ENCODE measurements at regions not wholly inside any gene's neighbourhood (a gene's known extent, or its start where the extent isn't known, plus 50 kb on each side); places are given as distances from the start of the nearest gene placed in this dataset.

GRCh38 chr6:4287372-4287771, 152.0 kb upstream of the ECI2 start:
- Histone ChIP-seq H3K36me3 (no peaks in the 10 kb centered on the region), H3K27me3 (no peaks in the 10 kb centered on the region), H3K9me3 (no peaks in the 10 kb centered on the region), H3K4me1 (peaks cover 0 to 2% (median under 1%) of the 10 kb centered on the region in 4 donors), H3K27ac (no peak overlapping the region), H3K4me3 (no peak overlapping the region)
- intact Hi-C loops (cut with DNase I) = no loop called here
- no peak for DNase-seq
- WGBS, 2 donors = 78 to 89% methylated on average over 7 of the region's 7 CpGs
- TF ChIP-seq CTCF (IDR thresholded peaks at IDR 0.05) (no peak), EP300 (IDR thresholded peaks at IDR 0.05) (no peak), POLR2AphosphoS5 (IDR thresholded peaks at IDR 0.05) (no peak), POLR2A (IDR thresholded peaks at IDR 0.05) (no peak)

DNA sequence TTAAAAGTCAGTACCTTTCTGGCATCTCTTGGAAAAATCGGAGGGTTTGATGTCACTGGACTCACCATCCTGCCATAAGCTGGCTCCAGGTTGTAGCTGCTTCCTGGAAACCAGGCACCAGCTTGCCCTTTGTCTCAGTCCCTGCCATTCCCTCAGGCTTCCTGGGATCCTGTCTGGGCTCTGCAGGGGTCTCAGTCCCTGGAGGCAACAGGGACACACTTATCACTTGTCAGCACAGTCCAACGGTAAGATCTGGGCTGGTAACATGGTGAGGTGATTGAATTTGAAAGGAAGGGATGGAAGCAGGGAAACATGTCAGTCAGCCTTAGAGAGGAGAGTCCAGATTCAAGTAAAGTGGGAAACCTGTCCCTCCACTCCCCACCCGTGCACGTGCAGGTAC, 147.6 kb upstream of the ECI2 start:
- Histone ChIP-seq H3K4me3 (no peak overlapping the region), H3K9me3 (no peaks in the 10 kb centered on the region), H3K27me3 (no peaks in the 10 kb centered on the region), H3K4me1 (peaks cover 0 to 22% (median 11%) of the 10 kb centered on the region in 4 donors), H3K36me3 (no peaks in the 10 kb centered on the region), H3K27ac (no peak overlapping the region)
- no peak for DNase-seq
- intact Hi-C loops (cut with DNase I) = no loop called here
- TF ChIP-seq POLR2A (IDR thresholded peaks at IDR 0.05) = no peak
- no peak for TF ChIP-seq EP300 (IDR thresholded peaks at IDR 0.05)
- no peak for TF ChIP-seq CTCF (IDR thresholded peaks at IDR 0.05)
- TF ChIP-seq POLR2AphosphoS5 (IDR thresholded peaks at IDR 0.05) = no peak
- WGBS, 2 donors = 83 to 89% methylated on average over 4 of the region's 4 CpGs

- intact Hi-C loops (cut with DNase I) = no loop called here
- Histone ChIP-seq H3K36me3 (no peaks in the 10 kb centered on the region), H3K4me1 (peaks cover 0 to 22% (median 11%) of the 10 kb centered on the region in 4 donors), H3K27ac (no peak overlapping the region), H3K4me3 (peak overlapping the region in 3 of 4 donors; percentile 28 to 45 (median 42)), H3K9me3 (no peaks in the 10 kb centered on the region), H3K27me3 (no peaks in the 10 kb centered on the region)
- DNase-seq = peak; percentile 72
- WGBS, 2 donors = 15 to 27% methylated on average over 46 of the region's 46 CpGs
- TF ChIP-seq POLR2AphosphoS5 (IDR thresholded peaks at IDR 0.05) = peak in 1 of 4 donors; percentile 38
- TF ChIP-seq EP300 (IDR thresholded peaks at IDR 0.05) = no peak
- no peak for TF ChIP-seq POLR2A (IDR thresholded peaks at IDR 0.05)
- TF ChIP-seq CTCF (IDR thresholded peaks at IDR 0.05) = peak in 3 of 4 experiments; percentile 34 to 44 (median 42)
Observed at GRCh38 chr6:4281341-4282293, 146.2 kb upstream of the ECI2 start.

DNA sequence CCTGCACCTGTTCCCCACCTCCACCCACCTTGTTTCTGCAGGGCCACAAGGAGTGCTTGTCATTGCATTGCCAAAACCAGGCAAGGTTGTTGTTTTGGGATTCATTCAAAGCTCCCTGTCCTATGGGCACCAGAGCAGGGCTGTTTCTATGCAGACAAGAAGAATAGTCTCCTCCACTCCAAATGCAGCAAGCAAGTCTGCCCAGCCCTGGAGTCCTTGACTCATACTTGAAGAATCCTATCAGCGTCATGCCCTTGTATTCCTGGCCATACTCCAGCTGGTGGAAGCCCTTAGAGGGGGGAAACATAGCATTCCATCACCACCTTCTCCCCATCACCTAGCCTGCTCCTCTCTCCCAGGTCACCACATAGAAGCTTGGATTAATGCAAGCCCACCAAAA, 145.3 kb upstream of the ECI2 start:
- H3K27me3 ChIP-seq = no peaks in the 10 kb centered on the region
- no peak for TF ChIP-seq POLR2A (IDR thresholded peaks at IDR 0.05)
- no peaks in the 10 kb centered on the region for H3K9me3 ChIP-seq
- no peak overlapping the region for H3K27ac ChIP-seq
- intact Hi-C loops (cut with DNase I) = no loop called here
- WGBS, 2 donors = 62 to 80% methylated on average over 1 of the region's 1 CpG
- peaks cover 0 to 22% (median 11%) of the 10 kb centered on the region in 4 donors for H3K4me1 ChIP-seq
- H3K4me3 ChIP-seq = no peak overlapping the region
- no peaks in the 10 kb centered on the region for H3K36me3 ChIP-seq
- DNase-seq = no peak

- Histone ChIP-seq H3K4me1 (peaks cover 0 to 22% (median 11%) of the 10 kb centered on the region in 4 donors), H3K27me3 (no peaks in the 10 kb centered on the region), H3K36me3 (no peaks in the 10 kb centered on the region), H3K27ac (no peak overlapping the region), H3K9me3 (no peaks in the 10 kb centered on the region), H3K4me3 (no peak overlapping the region)
- DNase-seq = no peak
- WGBS, 2 donors = 94 to 97% methylated on average over 7 of the region's 7 CpGs
- TF ChIP-seq POLR2AphosphoS5 (IDR thresholded peaks at IDR 0.05) (no peak), EP300 (IDR thresholded peaks at IDR 0.05) (no peak), CTCF (IDR thresholded peaks at IDR 0.05) (no peak), POLR2A (IDR thresholded peaks at IDR 0.05) (no peak)
- intact Hi-C loops (cut with DNase I) = no loop called here
Observed at GRCh38 chr6:4280031-4280430, 144.7 kb upstream of the ECI2 start.

All from sigmoid colon (tissue), 6 donors.